ENCODE measurements at regions not wholly inside any gene's neighbourhood (a gene's known extent, or its start where the extent isn't known, plus 50 kb on each side); places are given as distances from the start of the nearest gene placed in this dataset.

DNA sequence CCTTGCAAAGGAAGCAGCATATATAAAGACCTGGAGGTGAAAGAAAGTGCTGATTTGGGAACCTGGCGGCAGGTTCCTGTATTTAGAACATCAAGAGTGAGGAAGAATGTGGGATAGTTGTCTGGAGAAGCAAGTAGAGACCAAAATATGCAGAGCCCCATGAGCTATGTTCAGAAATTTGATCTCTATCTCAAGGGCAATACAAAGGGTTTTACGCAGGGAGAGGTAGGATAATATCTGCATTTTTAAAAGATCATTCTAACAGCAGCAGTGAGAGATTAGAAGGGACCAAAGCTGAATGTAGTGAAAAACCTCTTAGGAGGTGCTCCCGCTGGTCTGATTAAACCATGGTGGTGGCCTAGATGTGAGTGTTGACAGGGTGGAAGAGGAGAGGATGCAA, 453.9 kb upstream of the PKN2 start:
- H3K4me1 ChIP-seq (ENCODE audit: control insufficient read depth, extremely low read depth, insufficient read depth, low read length) = no peaks in the 10 kb centered on the region
- no peaks in the 10 kb centered on the region for H4K20me1 ChIP-seq (ENCODE audit: control insufficient read depth, extremely low read depth, insufficient read depth, low read length)
- TF ChIP-seq, protein P1, sequence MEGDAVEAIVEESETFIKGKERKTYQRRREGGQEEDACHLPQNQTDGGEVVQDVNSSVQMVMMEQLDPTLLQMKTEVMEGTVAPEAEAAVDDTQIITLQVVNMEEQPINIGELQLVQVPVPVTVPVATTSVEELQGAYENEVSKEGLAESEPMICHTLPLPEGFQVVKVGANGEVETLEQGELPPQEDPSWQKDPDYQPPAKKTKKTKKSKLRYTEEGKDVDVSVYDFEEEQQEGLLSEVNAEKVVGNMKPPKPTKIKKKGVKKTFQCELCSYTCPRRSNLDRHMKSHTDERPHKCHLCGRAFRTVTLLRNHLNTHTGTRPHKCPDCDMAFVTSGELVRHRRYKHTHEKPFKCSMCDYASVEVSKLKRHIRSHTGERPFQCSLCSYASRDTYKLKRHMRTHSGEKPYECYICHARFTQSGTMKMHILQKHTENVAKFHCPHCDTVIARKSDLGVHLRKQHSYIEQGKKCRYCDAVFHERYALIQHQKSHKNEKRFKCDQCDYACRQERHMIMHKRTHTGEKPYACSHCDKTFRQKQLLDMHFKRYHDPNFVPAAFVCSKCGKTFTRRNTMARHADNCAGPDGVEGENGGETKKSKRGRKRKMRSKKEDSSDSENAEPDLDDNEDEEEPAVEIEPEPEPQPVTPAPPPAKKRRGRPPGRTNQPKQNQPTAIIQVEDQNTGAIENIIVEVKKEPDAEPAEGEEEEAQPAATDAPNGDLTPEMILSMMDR (conservative IDR thresholded peaks at IDR 0.05 in 1 of 2, IDR thresholded peaks at IDR 0.05 in 1 of 2; ENCODE audit: low read depth in 1 of 2, low read length in 2 of 2) = no peak
- TF ChIP-seq EZH2 (IDR thresholded peaks at IDR 0.05; ENCODE audit: low read length, missing control alignments) = no peak
- no peak for DNase-seq (ENCODE audit: low read depth in 2 of 2)
- H3K36me3 ChIP-seq (ENCODE audit: control insufficient read depth, insufficient read depth, low read length) = no peaks in the 10 kb centered on the region
- H3K27me3 ChIP-seq (ENCODE audit: control insufficient read depth, insufficient read depth, low read length) = no peaks in the 10 kb centered on the region
- H3K4me2 ChIP-seq (ENCODE audit: extremely low read depth, insufficient read depth, low read length) = no peak overlapping the region
- H3K79me2 ChIP-seq (ENCODE audit: control insufficient read depth, insufficient read depth, low read length) = no peaks in the 10 kb centered on the region
- no peaks in the 10 kb centered on the region for H3K9me3 ChIP-seq (ENCODE audit: control insufficient read depth, insufficient read depth, low read depth, low read length)
- H2AFZ ChIP-seq (ENCODE audit: low read length) = no peak overlapping the region
- no peak overlapping the region for H3K4me3 ChIP-seq (replicated peaks in 1 of 4; ENCODE audit: control extremely low read depth in 1 of 4, insufficient read depth in 1 of 4, low read depth in 3 of 4, low read length in 4 of 4)
- no peak overlapping the region for H3K9ac ChIP-seq (ENCODE audit: insufficient read depth, low read length)
- H3K27ac ChIP-seq (ENCODE audit: insufficient read depth, low read length) = no peak overlapping the region

DNA sequence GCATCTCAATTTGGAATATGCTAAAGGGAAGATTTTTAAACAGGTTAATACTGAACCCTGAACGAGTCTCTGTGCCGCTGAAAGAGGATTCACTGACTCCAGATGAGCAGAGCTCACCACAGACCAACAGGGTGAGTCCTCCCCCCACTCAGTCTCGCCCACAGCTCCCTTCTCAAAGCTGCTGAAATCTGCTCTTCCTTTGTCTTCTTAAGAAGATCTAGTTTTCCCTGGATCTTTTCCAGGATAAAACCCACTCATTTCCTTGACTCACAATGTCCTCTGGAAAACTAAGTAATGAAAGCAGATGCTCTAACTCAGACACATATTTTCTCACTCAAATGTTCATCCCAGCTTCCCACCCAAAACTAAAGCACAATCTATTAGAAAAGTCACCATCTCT, 447.0 kb upstream of the PKN2 start:
- no peak overlapping the region for H3K4me3 ChIP-seq (replicated peaks in 1 of 4; ENCODE audit: control extremely low read depth in 1 of 4, insufficient read depth in 1 of 4, low read depth in 3 of 4, low read length in 4 of 4)
- no peaks in the 10 kb centered on the region for H3K27me3 ChIP-seq (ENCODE audit: control insufficient read depth, insufficient read depth, low read length)
- no peaks in the 10 kb centered on the region for H3K4me1 ChIP-seq (ENCODE audit: control insufficient read depth, extremely low read depth, insufficient read depth, low read length)
- no peak overlapping the region for H3K27ac ChIP-seq (ENCODE audit: insufficient read depth, low read length)
- TF ChIP-seq, protein P1 (conservative IDR thresholded peaks at IDR 0.05 in 1 of 2, IDR thresholded peaks at IDR 0.05 in 1 of 2; ENCODE audit: low read depth in 1 of 2, low read length in 2 of 2) = no peak
- TF ChIP-seq EZH2 (IDR thresholded peaks at IDR 0.05; ENCODE audit: low read length, missing control alignments) = no peak
- H3K4me2 ChIP-seq (ENCODE audit: extremely low read depth, insufficient read depth, low read length) = no peak overlapping the region
- H3K79me2 ChIP-seq (ENCODE audit: control insufficient read depth, insufficient read depth, low read length) = no peaks in the 10 kb centered on the region
- no peaks in the 10 kb centered on the region for H4K20me1 ChIP-seq (ENCODE audit: control insufficient read depth, extremely low read depth, insufficient read depth, low read length)
- H3K9ac ChIP-seq (ENCODE audit: insufficient read depth, low read length) = no peak overlapping the region
- H3K36me3 ChIP-seq (ENCODE audit: control insufficient read depth, insufficient read depth, low read length) = no peaks in the 10 kb centered on the region
- H3K9me3 ChIP-seq (ENCODE audit: control insufficient read depth, insufficient read depth, low read depth, low read length) = no peaks in the 10 kb centered on the region
- no peak overlapping the region for H2AFZ ChIP-seq (ENCODE audit: low read length)
- DNase-seq (ENCODE audit: low read depth in 2 of 2) = peak in 1 of 2 donors; percentile 90

DNA sequence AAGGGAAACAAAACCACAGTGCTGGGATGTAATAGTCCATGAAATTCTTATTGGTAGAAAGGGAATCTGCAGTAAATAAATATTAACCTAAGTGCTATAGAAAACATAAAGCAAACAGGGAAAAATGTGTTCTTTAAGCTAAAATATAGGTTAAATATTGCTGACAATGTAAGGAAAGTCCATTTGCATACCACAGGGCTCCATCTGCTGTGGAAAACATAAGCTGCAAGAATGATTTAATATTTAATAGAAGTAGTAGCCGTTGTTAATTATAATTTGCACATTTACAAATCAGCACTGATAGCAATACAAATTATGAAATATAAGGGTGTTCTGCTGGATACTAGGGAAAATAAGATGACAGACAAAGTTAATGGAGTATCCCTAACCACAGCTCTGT, 444.9 kb upstream of the PKN2 start:
- H3K27ac ChIP-seq (ENCODE audit: insufficient read depth, low read length) = no peak overlapping the region
- no peaks in the 10 kb centered on the region for H3K36me3 ChIP-seq (ENCODE audit: control insufficient read depth, insufficient read depth, low read length)
- TF ChIP-seq, protein P1 (conservative IDR thresholded peaks at IDR 0.05 in 1 of 2, IDR thresholded peaks at IDR 0.05 in 1 of 2; ENCODE audit: low read depth in 1 of 2, low read length in 2 of 2) = no peak
- TF ChIP-seq EZH2 (IDR thresholded peaks at IDR 0.05; ENCODE audit: low read length, missing control alignments) = no peak
- DNase-seq (ENCODE audit: low read depth in 2 of 2) = no peak
- no peak overlapping the region for H3K4me3 ChIP-seq (replicated peaks in 1 of 4; ENCODE audit: control extremely low read depth in 1 of 4, insufficient read depth in 1 of 4, low read depth in 3 of 4, low read length in 4 of 4)
- no peaks in the 10 kb centered on the region for H4K20me1 ChIP-seq (ENCODE audit: control insufficient read depth, extremely low read depth, insufficient read depth, low read length)
- no peaks in the 10 kb centered on the region for H3K4me1 ChIP-seq (ENCODE audit: control insufficient read depth, extremely low read depth, insufficient read depth, low read length)
- no peak overlapping the region for H2AFZ ChIP-seq (ENCODE audit: low read length)
- H3K9me3 ChIP-seq (ENCODE audit: control insufficient read depth, insufficient read depth, low read depth, low read length) = no peaks in the 10 kb centered on the region
- H3K79me2 ChIP-seq (ENCODE audit: control insufficient read depth, insufficient read depth, low read length) = no peaks in the 10 kb centered on the region
- no peak overlapping the region for H3K4me2 ChIP-seq (ENCODE audit: extremely low read depth, insufficient read depth, low read length)
- no peaks in the 10 kb centered on the region for H3K27me3 ChIP-seq (ENCODE audit: control insufficient read depth, insufficient read depth, low read length)
- no peak overlapping the region for H3K9ac ChIP-seq (ENCODE audit: insufficient read depth, low read length)

All from fibroblast of lung (primary cell).